ENCODE measurements at regions not wholly inside any gene's neighbourhood (a gene's known extent, or its start where the extent isn't known, plus 50 kb on each side); places are given as distances from the start of the nearest gene placed in this dataset.

DNA sequence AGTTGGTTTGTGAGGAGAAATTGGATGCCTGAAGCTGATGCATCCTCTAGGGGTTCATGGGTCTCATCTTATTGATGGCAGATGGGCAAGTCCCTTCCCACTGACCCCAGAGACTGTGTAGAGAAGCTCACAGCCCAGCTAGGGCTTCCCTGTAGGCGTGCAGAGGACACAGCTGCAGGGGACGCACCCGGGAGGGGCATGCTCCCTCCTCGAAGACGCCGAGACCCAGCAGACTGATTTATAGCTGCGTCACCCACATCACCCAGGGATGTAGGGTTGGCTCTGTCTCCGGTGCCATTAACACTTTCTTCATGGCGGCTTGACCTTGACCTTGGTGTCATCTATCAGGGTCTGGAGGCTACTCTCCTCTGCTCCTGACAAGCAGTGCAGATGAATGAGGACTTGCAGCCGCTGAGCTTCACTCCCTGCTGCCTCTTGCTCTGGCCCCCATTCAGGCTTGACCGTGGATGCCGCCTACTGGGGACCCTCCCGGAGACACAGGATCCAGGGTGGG, 549.7 kb downstream of the TCERG1L start:
- TF ChIP-seq EZH2 (IDR thresholded peaks at IDR 0.05; ENCODE audit: insufficient read depth, poor library complexity, severe bottlenecking) (no peak), EZH2phosphoT487 (IDR thresholded peaks at IDR 0.05; ENCODE audit: insufficient read depth, low read depth) (no peak)

Data from GM23248 (cell line).